Hepatocyte (in vitro differentiated cells): ENCODE measurements at regions not wholly inside any gene's neighbourhood (a gene's known extent, or its start where the extent isn't known, plus 50 kb on each side); places are given as distances from the start of the nearest gene placed in this dataset.

Experiments used
- DNase-seq: peaks from one replicate; pipeline ENCODE4 v3.0.0-alpha.2; 2016; ENCODE audit warnings: low spot score
- H2AFZ ChIP-seq: fragments of 200-600 bp; sonication (generic); 2 replicates; pipeline ENCODE4 v1.6.0; 2016; ENCODE audit warnings: antibody characterized with exemption, mild to moderate bottlenecking
- H3K27ac ChIP-seq: fragments of 200-600 bp; sonication (generic); 2 replicates; pipeline ENCODE4 v1.5.1; 2016; ENCODE audit warnings: mild to moderate bottlenecking
- H3K27me3 ChIP-seq: fragments of 200-600 bp; sonication (generic); 2 replicates; pipeline ENCODE4 v1.6.1; 2016
- H3K36me3 ChIP-seq: fragments of 200-600 bp; sonication (generic); replicated peaks from 2 replicates; pipeline ENCODE4 v1.5.1; 2016; ENCODE audit warnings: low read depth; ENCODE audit not compliant: insufficient read depth
- H3K4me1 ChIP-seq: fragments of 200-600 bp; sonication (generic); 2 replicates; pipeline ENCODE4 v1.5.1; 2016; ENCODE audit warnings: mild to moderate bottlenecking, moderate library complexity; ENCODE audit not compliant: insufficient read depth
- H3K4me2 ChIP-seq: fragments of 200-600 bp; sonication (generic); 2 replicates; pipeline ENCODE4 v1.6.0; 2016
- H3K4me3 ChIP-seq: fragments of 200-600 bp; sonication (generic); 2 replicates; pipeline ENCODE4 v1.5.1; 2016; ENCODE audit warnings: mild to moderate bottlenecking
- H3K79me2 ChIP-seq: fragments of 200-600 bp; sonication (generic); 2 replicates; pipeline ENCODE4 v1.6.0; 2017; ENCODE audit warnings: mild to moderate bottlenecking
- H3K9me2 ChIP-seq: fragments of 200-600 bp; sonication (generic); replicated peaks from 2 replicates; pipeline ENCODE4 v1.6.0; 2017; ENCODE audit warnings: mild to moderate bottlenecking; ENCODE audit not compliant: insufficient read depth
- H3K9me3 ChIP-seq: fragments of 200-600 bp; sonication (generic); 2 replicates; pipeline ENCODE4 v1.5.1; 2016; ENCODE audit warnings: low read depth, mild to moderate bottlenecking
- H4K20me1 ChIP-seq: fragments of 200-600 bp; sonication (generic); 2 replicates; pipeline ENCODE4 v1.6.0; 2016; ENCODE audit warnings: mild to moderate bottlenecking; ENCODE audit not compliant: insufficient read depth, poor library complexity, severe bottlenecking
- CTCF ChIP-seq: fragments of 200-600 bp; sonication (generic); IDR thresholded peaks from 2 replicates; pipeline ENCODE4 v1.5.1; 2016; ENCODE audit warnings: antibody characterized with exemption, mild to moderate bottlenecking; ENCODE audit not compliant: poor library complexity
- EZH2 ChIP-seq: fragments of 200-600 bp; sonication (generic); IDR thresholded peaks from 2 replicates; pipeline ENCODE4 v1.6.1; 2016; ENCODE audit warnings: antibody characterized with exemption, mild to moderate bottlenecking, borderline replicate concordance
- EZH2phosphoT487 ChIP-seq: fragments of 200-600 bp; sonication (generic); IDR thresholded peaks from one replicate; pipeline ENCODE4 v1.6.1; 2018; ENCODE audit warnings: antibody characterized with exemption, mild to moderate bottlenecking, low read depth, moderate library complexity; ENCODE audit not compliant: unreplicated experiment, severe bottlenecking
- WGBS: methylation state at CpG from one replicate; pipeline ENCODE4 v1.1.6; 2016; ENCODE audit warnings: low lambda C conversion rate; ENCODE audit errors: missing lambda C conversion rate; 5-methylcytosine and 5-hydroxymethylcytosine counted together

GRCh38 chr2:58917596-58917995 lies 676.5 kb upstream of the FANCL start:
- H2AFZ ChIP-seq = no peak overlapping the region
- H3K27me3 ChIP-seq = no peaks in the 10 kb centered on the region
- 84% methylated on average over 6 of the region's 6 CpGs for WGBS
- no peaks in the 10 kb centered on the region for H4K20me1 ChIP-seq
- no peaks in the 10 kb centered on the region for H3K79me2 ChIP-seq
- DNase-seq = no peak
- no peaks in the 10 kb centered on the region for H3K9me3 ChIP-seq
- H3K4me3 ChIP-seq = no peak overlapping the region
- no peaks in the 10 kb centered on the region for H3K36me3 ChIP-seq
- H3K27ac ChIP-seq = no peak overlapping the region
- no peak overlapping the region for H3K4me2 ChIP-seq
- no peaks in the 10 kb centered on the region for H3K4me1 ChIP-seq
- TF ChIP-seq EZH2phosphoT487 = no peak
- TF ChIP-seq CTCF = no peak
- TF ChIP-seq EZH2 = no peak
- no peaks in the 10 kb centered on the region for H3K9me2 ChIP-seq

GRCh38 chr2:58916063-58916462 lies 674.9 kb upstream of the FANCL start:
- no peaks in the 10 kb centered on the region for H3K36me3 ChIP-seq
- H4K20me1 ChIP-seq = no peaks in the 10 kb centered on the region
- H3K9me2 ChIP-seq = no peaks in the 10 kb centered on the region
- no peak overlapping the region for H3K4me3 ChIP-seq
- no peak for DNase-seq
- 79% methylated on average over 3 of the region's 3 CpGs for WGBS
- H3K4me2 ChIP-seq = no peak overlapping the region
- H3K79me2 ChIP-seq = no peaks in the 10 kb centered on the region
- TF ChIP-seq EZH2phosphoT487 (no peak), EZH2 (no peak), CTCF (no peak)
- no peak overlapping the region for H2AFZ ChIP-seq
- H3K4me1 ChIP-seq = no peaks in the 10 kb centered on the region
- H3K27me3 ChIP-seq = no peaks in the 10 kb centered on the region
- no peak overlapping the region for H3K27ac ChIP-seq
- H3K9me3 ChIP-seq = no peaks in the 10 kb centered on the region

- WGBS = 95% methylated on average over 6 of the region's 6 CpGs
- H3K9me2 ChIP-seq = no peaks in the 10 kb centered on the region
- H3K27ac ChIP-seq = no peak overlapping the region
- no peaks in the 10 kb centered on the region for H3K9me3 ChIP-seq
- no peaks in the 10 kb centered on the region for H3K4me1 ChIP-seq
- H3K4me3 ChIP-seq = no peak overlapping the region
- no peaks in the 10 kb centered on the region for H3K36me3 ChIP-seq
- H3K79me2 ChIP-seq = no peaks in the 10 kb centered on the region
- TF ChIP-seq CTCF (no peak), EZH2phosphoT487 (no peak), EZH2 (no peak)
- no peaks in the 10 kb centered on the region for H4K20me1 ChIP-seq
- H3K27me3 ChIP-seq = no peaks in the 10 kb centered on the region
- DNase-seq = no peak
- H3K4me2 ChIP-seq = no peak overlapping the region
- H2AFZ ChIP-seq = no peak overlapping the region
These were observed 673.8 kb upstream of the FANCL start for GRCh38 chr2:58914733-58915505.
